A673 (cell line): ENCODE measurements at regions not wholly inside any gene's neighbourhood (a gene's known extent, or its start where the extent isn't known, plus 50 kb on each side); places are given as distances from the start of the nearest gene placed in this dataset.

Experiments used
- CTCF ChIP-seq: fragments of 300-800, 200-600 bp; sonication (generic); conservative IDR thresholded peaks from 2 replicates; pipeline ENCODE4 v1.5.1; 2017; ENCODE audit warnings: low read depth, mild to moderate bottlenecking, antibody characterized with exemption, low read length, moderate library complexity, mixed read lengths
- EZH2 ChIP-seq: fragments of 200-600 bp; sonication (generic); IDR thresholded peaks from 2 replicates; pipeline ENCODE4 v1.6.1; 2017; ENCODE audit warnings: borderline replicate concordance, low read depth, mild to moderate bottlenecking, mixed read lengths, antibody characterized with exemption, low read length; ENCODE audit not compliant: poor library complexity, severe bottlenecking

GRCh38 chr14:59036134-59036533, 152.3 kb upstream of the DAAM1 start:
- TF ChIP-seq CTCF (no peak), EZH2 (no peak)
